ENCODE measurements at regions not wholly inside any gene's neighbourhood (a gene's known extent, or its start where the extent isn't known, plus 50 kb on each side); places are given as distances from the start of the nearest gene placed in this dataset.

DNA sequence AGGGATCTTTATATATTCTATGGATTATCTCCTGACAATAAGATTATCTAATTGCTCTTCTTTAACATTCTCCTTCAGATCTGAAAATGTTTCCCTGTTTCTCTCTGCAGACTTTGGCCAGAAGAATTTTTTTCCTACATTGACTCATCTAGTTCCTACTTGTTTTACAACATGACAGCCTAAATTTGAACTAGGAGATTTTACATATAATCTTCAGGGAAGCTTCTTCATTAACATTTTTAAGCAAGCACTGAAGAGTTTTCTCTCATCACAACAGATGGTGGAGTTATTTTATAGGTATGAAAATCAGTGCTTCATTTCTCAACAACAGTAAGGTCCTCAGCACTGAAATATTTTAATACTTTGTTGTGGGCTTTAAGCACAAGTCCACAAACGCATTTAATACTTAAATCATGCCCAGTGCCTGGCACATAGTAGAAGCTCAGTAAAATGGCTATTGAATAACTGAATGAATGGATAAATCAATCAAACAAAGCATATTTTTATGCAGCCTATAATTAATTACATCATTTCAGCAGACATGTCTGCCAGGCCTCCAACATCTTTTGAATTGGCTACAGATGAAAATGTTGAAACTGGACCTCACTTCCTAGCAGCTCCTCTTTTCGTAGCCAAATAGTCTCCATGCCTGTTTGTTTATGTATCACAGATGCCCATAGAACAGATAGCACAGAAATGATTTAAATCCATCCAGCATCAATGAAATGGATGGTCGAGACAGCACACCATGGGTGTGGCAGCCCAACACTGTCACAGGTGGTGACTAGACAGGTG lies 117.3 kb upstream of the POU2AF2 start:
- H3K4me1 Mint-ChIP-seq (ENCODE audit: low read depth), result no peaks in the 10 kb centered on the region
- peaks cover 10% of the 10 kb centered on the region for H3K27me3 Mint-ChIP-seq (ENCODE audit: low read depth)
- DNase-seq (no peak), ATAC-seq (replicated peaks in 1 of 2) (no peak)
- H3K9me3 Mint-ChIP-seq, result no peaks in the 10 kb centered on the region
- no peaks in the 10 kb centered on the region for H3K36me3 Mint-ChIP-seq (ENCODE audit: insufficient read depth in 2 of 2)
- no peak overlapping the region for H3K27ac Mint-ChIP-seq
- no peak overlapping the region for H3K4me3 Mint-ChIP-seq

GRCh38 chr11:111124724-111125123 lies 120.8 kb upstream of the POU2AF2 start:
- H3K27ac Mint-ChIP-seq, result no peak overlapping the region
- no peaks in the 10 kb centered on the region for H3K36me3 Mint-ChIP-seq (ENCODE audit: insufficient read depth in 2 of 2)
- H3K27me3 Mint-ChIP-seq (ENCODE audit: low read depth), result peaks cover 10% of the 10 kb centered on the region
- no peak overlapping the region for H3K4me3 Mint-ChIP-seq
- no peak for ATAC-seq (replicated peaks in 1 of 2)
- DNase-seq, result no peak
- H3K4me1 Mint-ChIP-seq (ENCODE audit: low read depth), result no peaks in the 10 kb centered on the region
- no peaks in the 10 kb centered on the region for H3K9me3 Mint-ChIP-seq

DNA sequence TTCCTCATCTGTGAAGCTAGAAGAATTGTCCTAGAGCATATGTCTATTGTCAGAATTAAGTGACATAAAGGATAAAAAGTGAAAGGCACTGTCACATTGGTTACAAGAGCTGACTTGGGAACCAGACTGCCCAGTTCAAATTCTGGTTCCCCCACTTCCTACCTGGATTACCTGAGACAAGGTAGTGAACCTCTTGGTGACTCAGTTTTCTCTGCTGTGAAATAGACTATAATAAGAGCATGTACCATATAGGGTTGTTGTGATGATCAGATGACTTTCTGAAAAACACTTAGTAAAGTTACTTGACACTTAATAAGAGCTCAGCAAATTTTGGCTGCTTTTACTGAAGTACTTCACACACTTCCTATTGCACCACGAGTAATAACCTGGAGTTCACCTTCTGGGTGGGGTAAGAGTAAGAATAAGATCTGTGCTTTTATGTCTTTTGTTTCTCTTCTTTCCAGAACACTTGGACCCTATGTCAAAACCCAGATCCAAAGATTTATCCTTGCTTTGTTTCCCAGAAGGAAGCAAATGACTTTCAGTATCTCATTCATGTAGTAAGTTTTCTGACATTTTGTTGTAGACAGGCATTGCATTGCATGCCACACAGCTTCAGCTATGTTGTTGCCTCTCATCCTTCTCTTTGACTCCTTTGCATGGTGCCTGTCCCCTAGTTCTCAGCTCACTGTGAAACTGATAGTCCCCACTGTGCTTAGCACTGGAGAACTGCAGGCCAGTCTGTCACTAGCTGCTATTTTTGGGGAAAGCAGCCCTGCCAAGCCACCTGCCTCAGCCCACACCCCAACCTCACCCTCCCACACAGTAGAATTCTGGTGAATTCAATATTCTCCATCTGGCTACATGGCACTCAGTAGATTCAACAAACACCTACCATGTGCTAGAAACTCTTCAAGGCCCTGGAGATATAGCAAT lies 121.8 kb upstream of the POU2AF2 start:
- Mint-ChIP-seq H3K4me1 (ENCODE audit: low read depth) (no peaks in the 10 kb centered on the region), H3K9me3 (no peaks in the 10 kb centered on the region)

GRCh38 chr11:111120696-111121302 lies 124.7 kb upstream of the POU2AF2 start:
- Mint-ChIP-seq H3K27me3 (ENCODE audit: low read depth) (no peaks in the 10 kb centered on the region), H3K9me3 (no peaks in the 10 kb centered on the region), H3K4me3 (no peak overlapping the region), H3K4me1 (ENCODE audit: low read depth) (no peaks in the 10 kb centered on the region), H3K27ac (no peak overlapping the region), H3K36me3 (ENCODE audit: insufficient read depth in 2 of 2) (no peaks in the 10 kb centered on the region)
- no peak for DNase-seq
- ATAC-seq (replicated peaks in 1 of 2), result no peak

More for the DNA sequence above, 121.8 kb upstream of the POU2AF2 start:
- Mint-ChIP-seq H3K4me3 (no peak overlapping the region), H3K36me3 (ENCODE audit: insufficient read depth in 2 of 2) (no peaks in the 10 kb centered on the region), H3K27me3 (ENCODE audit: low read depth) (peaks cover 10% of the 10 kb centered on the region), H3K27ac (no peak overlapping the region)
- no peak for ATAC-seq (replicated peaks in 1 of 2)
- no peak for DNase-seq

GRCh38 chr11:111120161-111120560 lies 125.4 kb upstream of the POU2AF2 start:
- Mint-ChIP-seq H3K27me3 (ENCODE audit: low read depth) (no peaks in the 10 kb centered on the region), H3K27ac (no peak overlapping the region), H3K4me3 (no peak overlapping the region), H3K36me3 (ENCODE audit: insufficient read depth in 2 of 2) (no peaks in the 10 kb centered on the region), H3K4me1 (ENCODE audit: low read depth) (no peaks in the 10 kb centered on the region), H3K9me3 (no peaks in the 10 kb centered on the region)
- ATAC-seq (replicated peaks in 1 of 2) (no peak), DNase-seq (no peak)

GRCh38 chr11:111119751-111120150 lies 125.8 kb upstream of the POU2AF2 start:
- H3K27ac Mint-ChIP-seq, result no peak overlapping the region
- no peaks in the 10 kb centered on the region for H3K9me3 Mint-ChIP-seq
- no peak for DNase-seq
- ATAC-seq (replicated peaks in 1 of 2), result no peak
- no peaks in the 10 kb centered on the region for H3K27me3 Mint-ChIP-seq (ENCODE audit: low read depth)
- no peaks in the 10 kb centered on the region for H3K36me3 Mint-ChIP-seq (ENCODE audit: insufficient read depth in 2 of 2)
- no peaks in the 10 kb centered on the region for H3K4me1 Mint-ChIP-seq (ENCODE audit: low read depth)
- H3K4me3 Mint-ChIP-seq, result no peak overlapping the region

- Mint-ChIP-seq H3K27me3 (ENCODE audit: low read depth) (no peaks in the 10 kb centered on the region), H3K27ac (no peak overlapping the region), H3K36me3 (ENCODE audit: insufficient read depth in 2 of 2) (no peaks in the 10 kb centered on the region), H3K4me3 (no peak overlapping the region), H3K9me3 (no peaks in the 10 kb centered on the region), H3K4me1 (ENCODE audit: low read depth) (no peaks in the 10 kb centered on the region)
- ATAC-seq (replicated peaks in 1 of 2) (no peak), DNase-seq (no peak)
Observed at GRCh38 chr11:111115890-111116289, 129.6 kb upstream of the POU2AF2 start.

GRCh38 chr11:111114091-111114490 lies 131.4 kb upstream of the POU2AF2 start:
- Mint-ChIP-seq H3K9me3 (no peaks in the 10 kb centered on the region), H3K36me3 (ENCODE audit: insufficient read depth in 2 of 2) (no peaks in the 10 kb centered on the region), H3K4me1 (ENCODE audit: low read depth) (no peaks in the 10 kb centered on the region)

GRCh38 chr11:111112614-111113013 lies 132.9 kb upstream of the POU2AF2 start:
- no peak for DNase-seq
- H3K4me1 Mint-ChIP-seq (ENCODE audit: low read depth), result no peaks in the 10 kb centered on the region
- H3K9me3 Mint-ChIP-seq, result no peaks in the 10 kb centered on the region
- H3K36me3 Mint-ChIP-seq (ENCODE audit: insufficient read depth in 2 of 2), result no peaks in the 10 kb centered on the region
- H3K4me3 Mint-ChIP-seq, result no peak overlapping the region
- ATAC-seq (replicated peaks in 1 of 2), result no peak
- H3K27ac Mint-ChIP-seq, result no peak overlapping the region
- H3K27me3 Mint-ChIP-seq (ENCODE audit: low read depth), result no peaks in the 10 kb centered on the region

More at GRCh38 chr11:111114091-111114490, 131.4 kb upstream of the POU2AF2 start:
- Mint-ChIP-seq H3K4me3 (no peak overlapping the region), H3K27ac (no peak overlapping the region), H3K27me3 (ENCODE audit: low read depth) (no peaks in the 10 kb centered on the region)
- DNase-seq, result no peak
- ATAC-seq (replicated peaks in 1 of 2), result peak in 1 of 2 donors; percentile 32

DNA sequence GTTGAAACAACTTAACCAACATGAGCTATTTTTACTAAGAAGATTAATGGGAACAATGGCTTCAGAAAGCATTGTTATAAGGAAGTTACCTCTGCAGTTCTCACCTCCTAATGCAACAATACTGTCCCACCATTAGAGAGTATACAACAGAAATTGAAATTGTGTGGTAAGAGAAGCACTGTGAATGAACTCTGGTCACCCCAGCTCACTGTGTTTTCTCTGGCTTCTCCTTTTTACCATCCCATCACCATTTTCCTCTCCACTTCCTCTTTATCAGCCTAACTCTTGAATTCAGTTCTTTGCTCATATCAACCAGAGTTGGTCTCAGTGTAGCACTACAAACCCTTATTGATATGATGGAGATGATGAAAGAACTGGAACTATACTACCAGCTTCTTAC lies 138.0 kb upstream of the POU2AF2 start:
- ATAC-seq (replicated peaks in 1 of 2) (no peak), DNase-seq (no peak)
- Mint-ChIP-seq H3K9me3 (no peaks in the 10 kb centered on the region), H3K27ac (no peak overlapping the region), H3K27me3 (ENCODE audit: low read depth) (peaks cover 17% of the 10 kb centered on the region), H3K4me3 (no peak overlapping the region), H3K4me1 (ENCODE audit: low read depth) (no peaks in the 10 kb centered on the region), H3K36me3 (ENCODE audit: insufficient read depth in 2 of 2) (no peaks in the 10 kb centered on the region)

GRCh38 chr11:111106641-111107040 lies 138.9 kb upstream of the POU2AF2 start:
- Mint-ChIP-seq H3K4me3 (no peak overlapping the region), H3K36me3 (ENCODE audit: insufficient read depth in 2 of 2) (no peaks in the 10 kb centered on the region), H3K27ac (no peak overlapping the region), H3K4me1 (ENCODE audit: low read depth) (no peaks in the 10 kb centered on the region), H3K27me3 (ENCODE audit: low read depth) (peaks cover 17% of the 10 kb centered on the region), H3K9me3 (no peaks in the 10 kb centered on the region)
- ATAC-seq (replicated peaks in 1 of 2) (no peak), DNase-seq (no peak)

- Mint-ChIP-seq H3K4me3 (no peak overlapping the region), H3K4me1 (ENCODE audit: low read depth) (no peaks in the 10 kb centered on the region), H3K27ac (no peak overlapping the region), H3K27me3 (ENCODE audit: low read depth) (peaks cover 24% of the 10 kb centered on the region), H3K9me3 (no peaks in the 10 kb centered on the region), H3K36me3 (ENCODE audit: insufficient read depth in 2 of 2) (no peaks in the 10 kb centered on the region)
- no peak for ATAC-seq (replicated peaks in 1 of 2)
- no peak for DNase-seq
Observed at GRCh38 chr11:111105566-111105965, 140.0 kb upstream of the POU2AF2 start.

- no peaks in the 10 kb centered on the region for H3K4me1 Mint-ChIP-seq (ENCODE audit: low read depth)
- no peaks in the 10 kb centered on the region for H3K36me3 Mint-ChIP-seq (ENCODE audit: insufficient read depth in 2 of 2)
- H3K4me3 Mint-ChIP-seq, result no peak overlapping the region
- ATAC-seq (replicated peaks in 1 of 2), result no peak
- H3K9me3 Mint-ChIP-seq, result no peaks in the 10 kb centered on the region
- no peak overlapping the region for H3K27ac Mint-ChIP-seq
- H3K27me3 Mint-ChIP-seq (ENCODE audit: low read depth), result peaks cover 24% of the 10 kb centered on the region
- DNase-seq, result no peak
Observed at GRCh38 chr11:111104185-111104584, 141.3 kb upstream of the POU2AF2 start.
